Thyroid gland (tissue), 4 donors: ENCODE measurements at regions not wholly inside any gene's neighbourhood (a gene's known extent, or its start where the extent isn't known, plus 50 kb on each side); places are given as distances from the start of the nearest gene placed in this dataset.

Source experiments
- DNase-seq, 2 donors: peaks; one replicate each; pipeline ENCODE4 v3.0.0-alpha.2; 2019
- H3K27ac ChIP-seq, 3 donors: fragments of 200-600 bp; sonication (generic); 1 replicate in 2 of 3; 2 replicates in 1 of 3; pipeline ENCODE4 v1.5.1; 2016 to 2019; ENCODE audit warnings: mild to moderate bottlenecking in 1 of 3, moderate library complexity in 1 of 3
- H3K27me3 ChIP-seq: fragments of 200-600 bp; sonication (generic); one replicate; pipeline ENCODE4 v1.5.1; 2019
- H3K36me3 ChIP-seq, 2 donors: fragments of 200-600 bp; sonication (generic); one replicate each; pipeline ENCODE4 v1.5.1; 2016 to 2019
- H3K4me1 ChIP-seq, 2 donors: fragments of 200-600 bp; sonication (generic); one replicate each; pipeline ENCODE4 v1.5.1; 2017 to 2019
- H3K4me3 ChIP-seq, 3 donors: fragments of 200-600 bp; sonication (generic); replicated peaks in 1 of 3; 1 replicate in 2 of 3; 2 replicates in 1 of 3; pipeline ENCODE4 v1.5.1; 2016; ENCODE audit warnings: mild to moderate bottlenecking in 1 of 3
- H3K9me3 ChIP-seq: fragments of 200-600 bp; sonication (generic); one replicate; pipeline ENCODE4 v1.5.1; 2017
- CTCF ChIP-seq, 6 experiments: fragments of 200-600 bp in 3 of 6; fragments of 450-650 bp in 3 of 6; sonication (generic) in 3 of 6; IDR thresholded peaks; one replicate each; pipeline ENCODE4 v1.5.1; 2016 to 2019; ENCODE audit warnings: antibody characterized with exemption in 6 of 6, mild to moderate bottlenecking in 2 of 6, inconsistent platforms in 1 of 6, moderate library complexity in 1 of 6
- POLR2A ChIP-seq, 2 donors: fragments of 450-650 bp; IDR thresholded peaks; one replicate each; pipeline ENCODE4 v1.6.1; 2017; ENCODE audit warnings: antibody characterized with exemption in 2 of 2, mild to moderate bottlenecking in 2 of 2, moderate library complexity in 1 of 2
- WGBS, 2 donors: methylation state at CpG; one replicate each; pipeline ENCODE4 v1.1.5; 2017; 5-methylcytosine and 5-hydroxymethylcytosine counted together
- intact Hi-C: fragments of 100-400 bp; cut with DNase I; formaldehyde crosslinking; loops from one replicate; pipeline ENCODE4 v1.15.1; 2023

DNA sequence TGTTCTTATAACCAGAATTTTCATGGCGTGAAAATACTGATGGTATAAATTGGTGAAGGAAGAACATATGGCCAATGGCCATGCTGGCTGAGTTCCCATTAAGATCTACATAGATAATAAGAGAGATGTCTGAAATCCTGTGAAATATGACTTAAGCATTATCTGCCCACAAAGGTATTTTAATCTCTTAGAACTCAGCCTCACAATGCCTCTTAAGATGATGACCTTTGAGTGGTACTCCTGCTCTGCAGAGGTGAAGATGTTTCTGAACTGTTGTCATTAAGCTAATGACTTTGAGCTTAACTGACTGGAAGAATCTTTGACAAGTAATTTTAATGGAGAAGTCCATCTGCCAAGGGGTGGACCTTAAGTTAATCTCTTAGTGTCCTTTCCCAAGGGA, 148.7 kb downstream of the ZNF326 start:
- Histone ChIP-seq H3K9me3 (no peaks in the 10 kb centered on the region), H3K36me3 (no peaks in the 10 kb centered on the region), H3K4me1 (no peaks in the 10 kb centered on the region), H3K27ac (no peak overlapping the region), H3K4me3 (no peak overlapping the region), H3K27me3 (no peaks in the 10 kb centered on the region)
- no peak for DNase-seq
- 91 to 96% methylated on average over 1 of the region's 1 CpG for WGBS, 2 donors
- intact Hi-C loops, result no loop called here
- no peak for TF ChIP-seq POLR2A (IDR thresholded peaks at IDR 0.05)
- no peak for TF ChIP-seq CTCF (IDR thresholded peaks at IDR 0.05)

DNA sequence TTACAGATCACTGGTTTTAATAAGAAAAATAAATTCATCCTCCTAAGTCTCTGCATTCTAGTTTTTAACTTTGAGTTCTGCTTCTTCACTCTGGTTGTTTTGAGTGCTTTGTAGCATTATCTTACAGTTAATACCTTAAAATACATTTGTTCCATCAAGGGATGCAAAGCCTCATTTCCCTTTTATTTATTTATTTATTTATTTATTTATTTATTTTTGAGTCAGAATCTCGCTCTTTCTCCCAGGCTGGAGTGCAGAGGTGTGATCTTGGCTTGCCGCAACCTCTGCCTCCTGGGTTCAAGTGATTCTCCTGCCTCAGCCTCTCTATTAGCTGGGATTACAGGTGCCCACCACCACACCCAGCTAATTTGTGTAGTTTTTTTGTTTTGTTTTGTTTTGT, 147.8 kb downstream of the ZNF326 start:
- intact Hi-C loops, result no loop called here
- no peak for DNase-seq
- TF ChIP-seq POLR2A (IDR thresholded peaks at IDR 0.05), result no peak
- no peak for TF ChIP-seq CTCF (IDR thresholded peaks at IDR 0.05)
- H3K27ac ChIP-seq, result no peak overlapping the region
- no peaks in the 10 kb centered on the region for H3K9me3 ChIP-seq
- 90 to 99% methylated on average over 2 of the region's 2 CpGs for WGBS, 2 donors
- no peaks in the 10 kb centered on the region for H3K27me3 ChIP-seq
- no peaks in the 10 kb centered on the region for H3K4me1 ChIP-seq
- H3K36me3 ChIP-seq, result no peaks in the 10 kb centered on the region
- H3K4me3 ChIP-seq, result no peak overlapping the region

DNA sequence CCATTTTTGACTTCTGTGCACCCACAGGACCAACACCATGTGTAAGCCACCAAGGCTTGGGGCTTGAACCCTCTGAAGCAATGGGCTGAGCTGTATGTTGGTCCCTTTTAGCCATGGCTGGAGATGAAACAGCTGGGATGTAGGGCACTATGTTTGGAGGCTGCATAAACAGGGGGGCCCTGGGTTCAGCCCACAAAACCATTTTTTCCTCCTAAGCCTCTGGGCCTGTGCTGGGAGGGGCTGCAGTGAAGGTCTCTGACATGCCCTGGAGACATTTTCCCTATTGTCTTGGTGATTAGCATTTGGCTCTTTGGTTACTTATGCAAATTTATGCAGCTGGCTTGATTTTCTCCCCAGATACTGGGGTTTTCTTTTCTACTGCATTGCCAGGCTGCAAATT, 144.9 kb downstream of the ZNF326 start:
- Histone ChIP-seq H3K9me3 (no peaks in the 10 kb centered on the region), H3K27ac (no peak overlapping the region), H3K4me3 (no peak overlapping the region), H3K4me1 (no peaks in the 10 kb centered on the region), H3K27me3 (no peaks in the 10 kb centered on the region), H3K36me3 (no peaks in the 10 kb centered on the region)
- no peak for TF ChIP-seq CTCF (IDR thresholded peaks at IDR 0.05)
- TF ChIP-seq POLR2A (IDR thresholded peaks at IDR 0.05), result no peak
- DNase-seq, result no peak
- intact Hi-C loops, result no loop called here

- H3K27me3 ChIP-seq, result no peaks in the 10 kb centered on the region
- DNase-seq, result no peak
- H3K4me3 ChIP-seq, result no peak overlapping the region
- H3K27ac ChIP-seq, result no peak overlapping the region
- no peaks in the 10 kb centered on the region for H3K9me3 ChIP-seq
- H3K36me3 ChIP-seq, result no peaks in the 10 kb centered on the region
- TF ChIP-seq CTCF (IDR thresholded peaks at IDR 0.05) (no peak), POLR2A (IDR thresholded peaks at IDR 0.05) (no peak)
- intact Hi-C loops, result no loop called here
- H3K4me1 ChIP-seq, result no peaks in the 10 kb centered on the region
- 51 to 55% methylated on average over 3 of the region's 3 CpGs for WGBS, 2 donors
These were observed 140.4 kb downstream of the ZNF326 start for GRCh38 chr1:90135286-90135685.

GRCh38 chr1:90134175-90134955, 139.5 kb downstream of the ZNF326 start:
- WGBS, 2 donors, result 77 to 80% methylated on average over 6 of the region's 6 CpGs
- intact Hi-C loops, result no loop called here
- no peaks in the 10 kb centered on the region for H3K36me3 ChIP-seq

More at GRCh38 chr1:90134175-90134955, 139.5 kb downstream of the ZNF326 start:
- DNase-seq, result no peak
- Histone ChIP-seq H3K27me3 (no peaks in the 10 kb centered on the region), H3K9me3 (no peaks in the 10 kb centered on the region), H3K4me3 (no peak overlapping the region), H3K4me1 (no peaks in the 10 kb centered on the region), H3K27ac (no peak overlapping the region)
- TF ChIP-seq POLR2A (IDR thresholded peaks at IDR 0.05), result no peak
- no peak for TF ChIP-seq CTCF (IDR thresholded peaks at IDR 0.05)
